SK-N-SH (cell line): ENCODE measurements at regions not wholly inside any gene's neighbourhood (a gene's known extent, or its start where the extent isn't known, plus 50 kb on each side); places are given as distances from the start of the nearest gene placed in this dataset.
"Not testable (repeated sequence)": the region's sequence is repeated elsewhere in the genome, so short reads cannot be mapped to it uniquely, and the experiment has no call there.

ENCODE experiments used
- CTCF ChIA-PET: fragments of 300-600, 350-600 bp; formaldehyde crosslinking; extraction: SDS; loops from one replicate; lab custom pipeline; 2021; lab: Yijun Ruan, JAX
- POLR2A ChIA-PET: fragments of 350-600 bp; sonication (Branson Sonifier 250); formaldehyde crosslinking; extraction: SDS; loops from one replicate; lab custom pipeline; 2020; ENCODE audit warnings: antibody characterized with exemption, inconsistent platforms; lab: Yijun Ruan, JAX
- DNase-seq: peaks from one replicate; pipeline ENCODE4 v3.0.0; 2012
- H2AFZ ChIP-seq: fragments of 200-600 bp; sonication (generic); 2 replicates; pipeline ENCODE4 v1.8.1; 2016; ENCODE audit warnings: antibody characterized with exemption, mild to moderate bottlenecking, low read depth
- H3F3A ChIP-seq: fragments of 200-600 bp; sonication (generic); replicated peaks from 2 replicates; pipeline ENCODE3; 2016; ENCODE audit warnings: antibody characterized with exemption, mild to moderate bottlenecking; ENCODE audit not compliant: insufficient read depth
- H3K27ac ChIP-seq, 2 experiments: fragments of 200-500 bp in 1 of 2; fragments of 200-600 bp in 1 of 2; sonication (Bioruptor generic) in 1 of 2; sonication (generic), shearing (Covaris generic) in 1 of 2; 2 replicates each; pipeline versions ENCODE4 v1.5.1 to v1.6.1; 2014 to 2016; ENCODE audit warnings: low read depth in 2 of 2, inconsistent platforms in 1 of 2, low read length in 1 of 2, mild to moderate bottlenecking in 1 of 2, mixed read lengths in 1 of 2
- H3K27me3 ChIP-seq: fragments of 200-600 bp; sonication (generic), shearing (Covaris generic); 2 replicates; pipeline ENCODE4 v1.6.1; 2016; ENCODE audit warnings: mixed run types; ENCODE audit not compliant: insufficient read depth
- H3K36me3 ChIP-seq, 2 experiments: fragments of 200-500 bp in 1 of 2; fragments of 200-600 bp in 1 of 2; sonication (Bioruptor generic) in 1 of 2; sonication (generic) in 1 of 2; replicated peaks in 1 of 2; 2 replicates each; pipeline versions ENCODE3 to v1.5.1; 2014 to 2016; ENCODE audit warnings: low read length in 1 of 2, mild to moderate bottlenecking in 1 of 2; ENCODE audit not compliant: insufficient read depth in 2 of 2, control insufficient read depth in 1 of 2
- H3K4me1 ChIP-seq, 2 experiments: fragments of 200-500 bp in 1 of 2; fragments of 200-600 bp in 1 of 2; sonication (Bioruptor generic) in 1 of 2; sonication (generic), shearing (Covaris generic) in 1 of 2; 2 replicates each; pipeline versions ENCODE4 v1.5.1 to v1.6.1; 2014 to 2016; ENCODE audit warnings: low read depth in 1 of 2, low read length in 1 of 2, mixed run types in 1 of 2; ENCODE audit not compliant: insufficient read depth in 2 of 2, control insufficient read depth in 1 of 2
- H3K4me2 ChIP-seq: fragments of 200-600 bp; sonication (generic), shearing (Covaris generic); 2 replicates; pipeline ENCODE4 v1.6.1; 2017; ENCODE audit warnings: mixed run types
- H3K4me3 ChIP-seq, 2 experiments: fragments of 200-500 bp in 1 of 2; fragments of 200-600 bp in 1 of 2; sonication (Bioruptor generic) in 1 of 2; sonication (generic), shearing (Covaris generic) in 1 of 2; 2 replicates each; pipeline versions ENCODE4 v1.5.1 to v1.8.1; 2014 to 2016; ENCODE audit warnings: low read depth in 2 of 2, inconsistent platforms in 1 of 2, low read length in 1 of 2, mild to moderate bottlenecking in 1 of 2, mixed read lengths in 1 of 2, moderate library complexity in 1 of 2
- H3K79me2 ChIP-seq: fragments of 200-600 bp; sonication (generic); 2 replicates; pipeline ENCODE4 v1.8.1; 2017; ENCODE audit warnings: mild to moderate bottlenecking; ENCODE audit not compliant: insufficient read depth
- H3K9ac ChIP-seq: fragments of 200-600 bp; sonication (generic); 2 replicates; pipeline ENCODE4 v1.6.1; 2017; ENCODE audit warnings: mixed run types
- H3K9me2 ChIP-seq: fragments of 200-600 bp; sonication (generic); 2 replicates; pipeline ENCODE4 v1.6.1; 2017; ENCODE audit warnings: mixed run types
- H3K9me3 ChIP-seq: fragments of 200-600 bp; sonication (generic); 2 replicates; pipeline ENCODE4 v1.6.1; 2017; ENCODE audit warnings: mixed run types, mild to moderate bottlenecking, moderate library complexity
- H4K20me1 ChIP-seq: fragments of 200-600 bp; sonication (generic); 2 replicates; pipeline ENCODE4 v1.6.1; 2017; ENCODE audit warnings: mild to moderate bottlenecking, mixed run types; ENCODE audit not compliant: insufficient read depth
- EZH2phosphoT487 ChIP-seq: fragments of 200-600 bp; sonication (generic); IDR thresholded peaks from 2 replicates; pipeline ENCODE4 v1.6.1; 2017; ENCODE audit warnings: low read depth, mixed run types, mild to moderate bottlenecking, antibody characterized with exemption, moderate library complexity, borderline replicate concordance
- FOXJ3 ChIP-seq: sonication (generic); formaldehyde crosslinking; IDR thresholded peaks from 2 replicates; pipeline ENCODE4 v1.5.1; 2020; ENCODE audit warnings: mild to moderate bottlenecking, missing genetic modification reagents
- GABPA ChIP-seq: IDR thresholded peaks from 2 replicates; pipeline ENCODE4 v1.4.0; 2012; ENCODE audit warnings: low read depth, mild to moderate bottlenecking
- GATA2 ChIP-seq: sonication (generic); formaldehyde crosslinking; IDR thresholded peaks from 2 replicates; pipeline ENCODE4 v1.5.0; 2020; ENCODE audit warnings: mild to moderate bottlenecking, missing genetic modification reagents
- PBX3 ChIP-seq: IDR thresholded peaks from 2 replicates; pipeline ENCODE4; 2012
- RAD21 ChIP-seq: IDR thresholded peaks from 2 replicates; pipeline ENCODE4 v1.6.1; 2012; ENCODE audit warnings: mild to moderate bottlenecking, low read length
- RFX5 ChIP-seq: IDR thresholded peaks from 2 replicates; pipeline ENCODE4 v1.6.1; 2012; ENCODE audit warnings: mild to moderate bottlenecking, improper control_type of control experiment, low read length
- RXRA ChIP-seq: IDR thresholded peaks from 2 replicates; pipeline ENCODE4 v1.4.0; 2012; ENCODE audit warnings: low read depth, mild to moderate bottlenecking, borderline replicate concordance
- SIN3A ChIP-seq: IDR thresholded peaks from 2 replicates; pipeline ENCODE4 v1.6.1; 2012; ENCODE audit warnings: low read depth, mild to moderate bottlenecking, low read length, moderate library complexity, borderline replicate concordance
- TAF1 ChIP-seq: IDR thresholded peaks from 2 replicates; pipeline ENCODE4 v1.6.1; 2012; ENCODE audit warnings: low read depth, mild to moderate bottlenecking, low read length, moderate library complexity, borderline replicate concordance
- TCF12 ChIP-seq: IDR thresholded peaks from 2 replicates; pipeline ENCODE4 v1.4.0; 2012
- WGBS: methylation state at CpG from one replicate; pipeline ENCODE4 v1.1.6; 2017; ENCODE audit warnings: low lambda C conversion rate; 5-methylcytosine and 5-hydroxymethylcytosine counted together
- TF ChIP-seq, protein P1 (sequence below): IDR thresholded peaks from 2 replicates; pipeline ENCODE4 v1.4.0; 2012; ENCODE audit warnings: low read depth, borderline replicate concordance

- Histone ChIP-seq H3K4me1 (no peaks in the 10 kb centered on the region), H3K27me3 (no peaks in the 10 kb centered on the region), H3K9ac (no peak overlapping the region), H2AFZ (no peak overlapping the region)
- no peak for TF ChIP-seq TCF12
- TF ChIP-seq RAD21: no peak
- no peak for TF ChIP-seq SIN3A
- no peak for TF ChIP-seq FOXJ3 (CRISPR knock-in tag)
- no peak for TF ChIP-seq RXRA
- TF ChIP-seq, protein P1, sequence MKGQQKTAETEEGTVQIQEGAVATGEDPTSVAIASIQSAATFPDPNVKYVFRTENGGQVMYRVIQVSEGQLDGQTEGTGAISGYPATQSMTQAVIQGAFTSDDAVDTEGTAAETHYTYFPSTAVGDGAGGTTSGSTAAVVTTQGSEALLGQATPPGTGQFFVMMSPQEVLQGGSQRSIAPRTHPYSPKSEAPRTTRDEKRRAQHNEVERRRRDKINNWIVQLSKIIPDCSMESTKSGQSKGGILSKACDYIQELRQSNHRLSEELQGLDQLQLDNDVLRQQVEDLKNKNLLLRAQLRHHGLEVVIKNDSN: no peak
- TF ChIP-seq GABPA: no peak
- TF ChIP-seq RFX5: no peak
- TF ChIP-seq EZH2phosphoT487: no peak
- no peak for TF ChIP-seq TAF1
- TF ChIP-seq PBX3: no peak
- no peak for TF ChIP-seq GATA2 (CRISPR knock-in tag)
- TF ChIP-seq, all 33 proteins: peak for 0
- Histone ChIP-seq H3K4me3 (no peak overlapping the region), H3K79me2 (no peaks in the 10 kb centered on the region), H3K36me3 (no peaks in the 10 kb centered on the region), H3K4me2 (no peak overlapping the region), H3K9me2 (no peaks in the 10 kb centered on the region), H4K20me1 (no peaks in the 10 kb centered on the region), H3K27ac (no peak overlapping the region), H3F3A (no peaks in the 10 kb centered on the region), H3K9me3 (no peaks in the 10 kb centered on the region)
- WGBS: 0% methylated on average over 1 of the region's 1 CpG
- ChIA-PET CTCF (no interaction called here), POLR2A (no interaction called here)
- no peak for DNase-seq
These were observed 415.7 kb downstream of the PPP1R2C start for GRCh38 chrX:42362219-42362618.

DNA sequence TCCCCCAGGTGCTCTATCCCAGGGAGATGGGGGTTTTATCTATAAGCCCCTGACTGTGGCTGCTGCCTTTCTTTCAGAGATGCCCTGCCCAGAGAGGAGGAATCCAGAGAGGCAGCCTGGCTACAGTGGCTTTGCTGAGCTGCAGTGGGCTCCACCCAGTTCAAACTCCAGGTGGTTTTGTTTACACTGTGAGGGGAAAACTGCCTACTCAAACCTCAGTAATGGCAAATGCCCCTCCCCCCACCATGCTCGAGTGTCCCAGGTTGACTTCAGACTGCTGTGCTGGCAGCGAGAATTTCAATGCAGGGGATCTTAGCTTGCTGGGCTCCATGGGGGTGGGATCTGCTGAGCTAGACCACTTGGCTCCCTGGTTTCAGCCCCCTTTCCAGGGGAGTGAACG, 419.6 kb upstream of the CASK start:
- H3K4me1 ChIP-seq, CTCF ChIA-PET, H3F3A ChIP-seq: not testable (repeated sequence)

More for the DNA sequence above, 419.6 kb upstream of the CASK start:
- H3K4me3 ChIP-seq, H3K9me3 ChIP-seq, H2AFZ ChIP-seq, H3K79me2 ChIP-seq, H3K9me2 ChIP-seq, H3K27ac ChIP-seq, POLR2A ChIA-PET, H3K36me3 ChIP-seq, H3K27me3 ChIP-seq, DNase-seq, H4K20me1 ChIP-seq, H3K4me2 ChIP-seq, H3K9ac ChIP-seq: not testable (repeated sequence)
- 0% methylated on average over 3 of the region's 3 CpGs for WGBS
